OCI-LY3 (cell line): ENCODE measurements at regions not wholly inside any gene's neighbourhood (a gene's known extent, or its start where the extent isn't known, plus 50 kb on each side); places are given as distances from the start of the nearest gene placed in this dataset.

Source experiments
- EZH2phosphoT487 ChIP-seq: fragments of 200-600 bp; shearing (Covaris generic); IDR thresholded peaks from 2 replicates; pipeline ENCODE4 v1.6.1; 2018; ENCODE audit warnings: antibody characterized with exemption, mixed run types, low read depth
- TF ChIP-seq, protein P1 (sequence below): fragments of 200-600, 300-600 bp; sonication (generic); IDR thresholded peaks from 2 replicates; pipeline ENCODE4 v1.5.1; 2014; ENCODE audit warnings: antibody characterized with exemption, low read length, low read depth

DNA sequence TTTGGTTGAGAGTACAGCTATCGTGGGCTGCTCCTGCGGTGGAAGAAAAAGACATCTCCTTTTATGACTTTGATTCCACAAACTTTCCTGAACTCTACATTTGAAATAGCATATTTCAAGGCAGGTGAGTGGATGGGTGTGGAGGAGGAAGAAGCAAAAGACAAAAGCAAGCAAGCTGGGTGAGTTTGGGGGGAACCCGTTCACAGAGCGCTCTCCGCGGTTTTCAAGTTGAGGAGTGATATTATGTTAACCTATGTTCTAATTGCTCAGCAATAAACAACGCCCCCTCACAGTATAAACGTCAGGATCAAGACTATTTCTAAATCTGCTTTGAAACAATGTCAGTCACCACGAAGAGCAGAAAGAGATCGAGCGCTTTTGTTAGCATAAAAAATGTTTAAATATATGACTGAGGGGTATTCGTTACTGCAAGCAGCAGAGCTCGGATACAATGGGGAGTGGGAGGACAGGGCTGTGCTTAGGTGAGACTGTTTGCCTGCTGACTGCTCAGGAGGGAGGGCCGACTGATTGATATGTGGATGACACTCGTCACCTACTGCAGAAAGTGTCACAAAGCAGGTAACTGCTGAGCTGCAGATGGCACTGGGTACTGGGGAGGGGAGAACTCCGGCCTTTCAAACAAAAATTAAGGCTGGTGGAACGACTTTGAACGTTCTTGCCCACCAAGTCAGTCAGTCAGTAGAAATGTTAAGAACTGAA lies 236.5 kb downstream of the DRD1 start:
- TF ChIP-seq, protein P1, sequence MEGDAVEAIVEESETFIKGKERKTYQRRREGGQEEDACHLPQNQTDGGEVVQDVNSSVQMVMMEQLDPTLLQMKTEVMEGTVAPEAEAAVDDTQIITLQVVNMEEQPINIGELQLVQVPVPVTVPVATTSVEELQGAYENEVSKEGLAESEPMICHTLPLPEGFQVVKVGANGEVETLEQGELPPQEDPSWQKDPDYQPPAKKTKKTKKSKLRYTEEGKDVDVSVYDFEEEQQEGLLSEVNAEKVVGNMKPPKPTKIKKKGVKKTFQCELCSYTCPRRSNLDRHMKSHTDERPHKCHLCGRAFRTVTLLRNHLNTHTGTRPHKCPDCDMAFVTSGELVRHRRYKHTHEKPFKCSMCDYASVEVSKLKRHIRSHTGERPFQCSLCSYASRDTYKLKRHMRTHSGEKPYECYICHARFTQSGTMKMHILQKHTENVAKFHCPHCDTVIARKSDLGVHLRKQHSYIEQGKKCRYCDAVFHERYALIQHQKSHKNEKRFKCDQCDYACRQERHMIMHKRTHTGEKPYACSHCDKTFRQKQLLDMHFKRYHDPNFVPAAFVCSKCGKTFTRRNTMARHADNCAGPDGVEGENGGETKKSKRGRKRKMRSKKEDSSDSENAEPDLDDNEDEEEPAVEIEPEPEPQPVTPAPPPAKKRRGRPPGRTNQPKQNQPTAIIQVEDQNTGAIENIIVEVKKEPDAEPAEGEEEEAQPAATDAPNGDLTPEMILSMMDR = no peak
- TF ChIP-seq EZH2phosphoT487 = no peak
